ENCODE measurements at regions not wholly inside any gene's neighbourhood (a gene's known extent, or its start where the extent isn't known, plus 50 kb on each side); places are given as distances from the start of the nearest gene placed in this dataset.
A peak's percentile ranks its signal among the peaks of the same experiment; 100 is the strongest.
"Not testable (repeated sequence)": the region's sequence is repeated elsewhere in the genome, so short reads cannot be mapped to it uniquely, and the experiment has no call there.

GRCh38 chr17:73838815-73839214 lies 194.6 kb upstream of the SDK2 start:
- H3K4me3 Mint-ChIP-seq = no peak overlapping the region
- peaks cover 2% of the 10 kb centered on the region for H3K27me3 Mint-ChIP-seq
- H3K9me3 Mint-ChIP-seq = peaks cover 14% of the 10 kb centered on the region
- DNase-seq = no peak
- ChIA-PET CTCF (no interaction called here), POLR2A (no interaction called here)
- H3K27ac Mint-ChIP-seq = no peak overlapping the region
- peaks cover 5% of the 10 kb centered on the region for H3K36me3 Mint-ChIP-seq (ENCODE audit: low read depth)
- peaks cover 18% of the 10 kb centered on the region for H3K4me1 Mint-ChIP-seq

GRCh38 chr17:73840829-73841228 lies 196.6 kb upstream of the SDK2 start:
- H3K9me3 Mint-ChIP-seq = peaks cover 12% of the 10 kb centered on the region
- H3K36me3 Mint-ChIP-seq (ENCODE audit: low read depth) = peaks cover 3% of the 10 kb centered on the region
- H3K4me3 Mint-ChIP-seq = no peak overlapping the region
- H3K27ac Mint-ChIP-seq = no peak overlapping the region
- DNase-seq = no peak
- POLR2A ChIA-PET = no interaction called here
- peaks cover 2% of the 10 kb centered on the region for H3K27me3 Mint-ChIP-seq
- H3K4me1 Mint-ChIP-seq = peaks cover 2% of the 10 kb centered on the region
- CTCF ChIA-PET = no interaction called here

- Mint-ChIP-seq H3K9me3 (peaks cover 8% of the 10 kb centered on the region), H3K27me3 (peaks cover 2% of the 10 kb centered on the region), H3K36me3 (ENCODE audit: low read depth) (peaks cover 2% of the 10 kb centered on the region), H3K4me3 (no peak overlapping the region), H3K4me1 (no peaks in the 10 kb centered on the region), H3K27ac (no peak overlapping the region)
- CTCF ChIA-PET = no interaction called here
- DNase-seq = peak; percentile 27
- POLR2A ChIA-PET = interaction anchor here (0.6 kb wide), 1 partner anchor 132 kb away, joined by 3 read pairs; no protein-coding TSS in a partner anchor
Observed at GRCh38 chr17:73841431-73842060, 197.3 kb upstream of the SDK2 start.

- no peaks in the 10 kb centered on the region for H3K9me3 Mint-ChIP-seq
- DNase-seq = no peak
Observed at GRCh38 chr17:73847952-73848351, 203.7 kb upstream of the SDK2 start.

GRCh38 chr17:73850426-73850825 lies 206.2 kb upstream of the SDK2 start:
- Mint-ChIP-seq H3K27ac (no peak overlapping the region), H3K4me3 (no peak overlapping the region), H3K27me3 (no peaks in the 10 kb centered on the region), H3K36me3 (ENCODE audit: low read depth) (no peaks in the 10 kb centered on the region), H3K9me3 (no peaks in the 10 kb centered on the region), H3K4me1 (peaks cover 7% of the 10 kb centered on the region)
- ChIA-PET CTCF (no interaction called here), POLR2A (no interaction called here)
- DNase-seq = no peak

More at GRCh38 chr17:73847952-73848351, 203.7 kb upstream of the SDK2 start:
- no peaks in the 10 kb centered on the region for H3K27me3 Mint-ChIP-seq
- H3K36me3 Mint-ChIP-seq (ENCODE audit: low read depth) = no peaks in the 10 kb centered on the region
- peaks cover 7% of the 10 kb centered on the region for H3K4me1 Mint-ChIP-seq
- ChIA-PET POLR2A (no interaction called here), CTCF (interaction anchor here (0.9 kb wide), 1 partner anchor 14 kb away, joined by 3 read pairs; no protein-coding TSS in a partner anchor)
- H3K27ac Mint-ChIP-seq = no peak overlapping the region
- H3K4me3 Mint-ChIP-seq = no peak overlapping the region

- no peaks in the 10 kb centered on the region for H3K27me3 Mint-ChIP-seq
- DNase-seq = no peak
- H3K4me1 Mint-ChIP-seq = peaks cover 7% of the 10 kb centered on the region
- no peaks in the 10 kb centered on the region for H3K9me3 Mint-ChIP-seq
- ChIA-PET POLR2A (no interaction called here), CTCF (no interaction called here)
- H3K36me3 Mint-ChIP-seq (ENCODE audit: low read depth) = no peaks in the 10 kb centered on the region
- no peak overlapping the region for H3K27ac Mint-ChIP-seq
- no peak overlapping the region for H3K4me3 Mint-ChIP-seq
Observed at GRCh38 chr17:73851091-73851490, 206.8 kb upstream of the SDK2 start.

GRCh38 chr17:73851921-73852320 lies 207.7 kb upstream of the SDK2 start:
- Mint-ChIP-seq H3K27ac (no peak overlapping the region), H3K4me3 (no peak overlapping the region), H3K27me3 (no peaks in the 10 kb centered on the region), H3K4me1 (peaks cover 7% of the 10 kb centered on the region), H3K36me3 (ENCODE audit: low read depth) (no peaks in the 10 kb centered on the region), H3K9me3 (no peaks in the 10 kb centered on the region)
- no peak for DNase-seq
- ChIA-PET POLR2A (no interaction called here), CTCF (no interaction called here)

GRCh38 chr17:73855720-73856333 lies 211.6 kb upstream of the SDK2 start:
- CTCF ChIA-PET = no interaction called here
- H3K4me3 Mint-ChIP-seq = no peak overlapping the region
- no peaks in the 10 kb centered on the region for H3K9me3 Mint-ChIP-seq
- H3K27me3 Mint-ChIP-seq = no peaks in the 10 kb centered on the region
- no peaks in the 10 kb centered on the region for H3K36me3 Mint-ChIP-seq (ENCODE audit: low read depth)
- peaks cover 6% of the 10 kb centered on the region for H3K4me1 Mint-ChIP-seq
- no peak for DNase-seq
- H3K27ac Mint-ChIP-seq = no peak overlapping the region
- POLR2A ChIA-PET = no interaction called here

GRCh38 chr17:73856556-73856955 lies 212.3 kb upstream of the SDK2 start:
- no peak for DNase-seq
- Mint-ChIP-seq H3K36me3 (ENCODE audit: low read depth) (no peaks in the 10 kb centered on the region), H3K27me3 (no peaks in the 10 kb centered on the region), H3K9me3 (no peaks in the 10 kb centered on the region), H3K27ac (no peak overlapping the region), H3K4me1 (no peaks in the 10 kb centered on the region), H3K4me3 (no peak overlapping the region)
- ChIA-PET POLR2A (no interaction called here), CTCF (no interaction called here)

GRCh38 chr17:73859439-73860008 lies 215.3 kb upstream of the SDK2 start:
- DNase-seq, POLR2A ChIA-PET, H3K27ac Mint-ChIP-seq: not testable (repeated sequence)

GRCh38 chr17:73861543-73861942 lies 217.3 kb upstream of the SDK2 start:
- ChIA-PET CTCF (no interaction called here), POLR2A (no interaction called here)
- no peak overlapping the region for H3K27ac Mint-ChIP-seq
- no peaks in the 10 kb centered on the region for H3K27me3 Mint-ChIP-seq
- H3K9me3 Mint-ChIP-seq = no peaks in the 10 kb centered on the region
- no peak for DNase-seq
- H3K4me3 Mint-ChIP-seq = no peak overlapping the region
- no peaks in the 10 kb centered on the region for H3K36me3 Mint-ChIP-seq (ENCODE audit: low read depth)
- no peaks in the 10 kb centered on the region for H3K4me1 Mint-ChIP-seq

More at GRCh38 chr17:73859439-73860008, 215.3 kb upstream of the SDK2 start:
- H3K4me3 Mint-ChIP-seq; CTCF ChIA-PET; H3K36me3 Mint-ChIP-seq (ENCODE audit: low read depth); H3K27me3 Mint-ChIP-seq; H3K9me3 Mint-ChIP-seq; H3K4me1 Mint-ChIP-seq: not testable (repeated sequence)

- CTCF ChIA-PET = no interaction called here
Observed at GRCh38 chr17:73863761-73864535, 219.7 kb upstream of the SDK2 start.

GRCh38 chr17:73865831-73866230 lies 221.6 kb upstream of the SDK2 start:
- Mint-ChIP-seq H3K36me3 (ENCODE audit: low read depth) (no peaks in the 10 kb centered on the region), H3K4me3 (no peak overlapping the region), H3K27ac (no peak overlapping the region), H3K4me1 (no peaks in the 10 kb centered on the region), H3K27me3 (no peaks in the 10 kb centered on the region), H3K9me3 (no peaks in the 10 kb centered on the region)
- DNase-seq = no peak
- CTCF ChIA-PET = no interaction called here
- POLR2A ChIA-PET = no interaction called here

More at GRCh38 chr17:73863761-73864535, 219.7 kb upstream of the SDK2 start:
- Mint-ChIP-seq H3K27ac (no peak overlapping the region), H3K27me3 (no peaks in the 10 kb centered on the region), H3K4me1 (no peaks in the 10 kb centered on the region), H3K4me3 (no peak overlapping the region), H3K36me3 (ENCODE audit: low read depth) (no peaks in the 10 kb centered on the region), H3K9me3 (no peaks in the 10 kb centered on the region)
- DNase-seq = no peak
- POLR2A ChIA-PET = interaction anchor here (0.7 kb wide), 1 partner anchor 154 kb away, joined by 3 read pairs; no protein-coding TSS in a partner anchor
